Glomerular visceral epithelial cell (primary cell): ENCODE measurements at regions not wholly inside any gene's neighbourhood (a gene's known extent, or its start where the extent isn't known, plus 50 kb on each side); places are given as distances from the start of the nearest gene placed in this dataset.
"Not testable (repeated sequence)": the region's sequence is repeated elsewhere in the genome, so short reads cannot be mapped to it uniquely, and the experiment has no call there.

ENCODE experiments used
- DNase-seq: peaks from one replicate; pipeline ENCODE4 v3.0.0-alpha.2; 2016; ENCODE audit errors: extremely low spot score

DNA sequence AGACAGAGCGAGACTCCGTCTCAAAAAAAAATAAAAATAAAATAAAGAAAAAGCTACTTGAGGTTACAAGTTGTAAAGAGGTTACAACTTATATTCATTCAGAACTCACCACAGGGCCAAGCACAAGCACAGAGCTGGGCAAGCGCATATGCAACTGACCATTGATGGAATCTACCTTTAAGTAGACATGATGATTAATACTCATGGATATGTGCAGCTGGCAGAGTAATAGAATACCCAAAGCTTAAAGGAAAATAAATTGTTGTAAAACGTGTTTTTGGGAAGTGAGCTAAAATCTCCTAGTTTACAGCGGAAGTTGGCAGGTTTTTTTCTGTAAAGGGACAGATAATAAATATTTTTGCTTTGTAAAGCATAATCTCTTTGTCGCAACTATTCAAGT lies 111.6 kb downstream of the TMEM168 start:
- DNase-seq: no peak

DNA sequence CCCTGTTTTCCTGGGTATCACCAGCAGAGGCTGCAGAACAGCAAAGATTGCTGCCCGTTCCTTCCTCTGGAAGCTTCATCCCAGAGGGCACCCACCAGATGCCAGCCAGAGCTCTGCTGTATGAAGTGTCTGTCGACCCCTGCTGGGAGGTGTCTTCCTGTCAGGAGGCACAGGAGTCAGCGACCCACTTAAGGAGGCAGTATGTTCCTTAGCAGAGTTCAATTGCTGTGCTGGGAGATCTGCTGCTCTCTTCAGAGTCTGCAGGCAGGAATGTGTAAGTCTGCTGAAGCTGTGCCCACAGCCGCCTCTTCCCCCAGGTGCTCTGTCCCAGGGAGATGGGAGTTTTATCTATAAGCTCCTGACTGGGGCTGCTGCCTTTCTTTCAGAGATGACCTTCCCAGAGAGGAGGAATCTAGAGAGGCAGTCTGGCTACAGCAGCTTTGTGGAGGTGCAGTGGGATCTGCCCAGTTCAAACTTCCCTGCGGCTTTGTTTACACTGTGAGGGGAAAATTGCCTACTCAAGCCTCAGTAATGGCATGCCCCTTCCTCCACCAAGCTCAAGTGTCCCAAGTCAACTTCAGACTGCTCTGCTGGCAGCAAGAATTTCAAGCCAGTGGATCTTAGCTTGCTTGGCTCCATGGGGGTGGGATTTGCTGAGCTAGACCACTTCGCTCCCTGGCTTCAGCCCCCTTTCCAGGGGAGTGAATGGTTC lies 100.6 kb downstream of the TMEM168 start:
- not testable (repeated sequence) for DNase-seq

DNA sequence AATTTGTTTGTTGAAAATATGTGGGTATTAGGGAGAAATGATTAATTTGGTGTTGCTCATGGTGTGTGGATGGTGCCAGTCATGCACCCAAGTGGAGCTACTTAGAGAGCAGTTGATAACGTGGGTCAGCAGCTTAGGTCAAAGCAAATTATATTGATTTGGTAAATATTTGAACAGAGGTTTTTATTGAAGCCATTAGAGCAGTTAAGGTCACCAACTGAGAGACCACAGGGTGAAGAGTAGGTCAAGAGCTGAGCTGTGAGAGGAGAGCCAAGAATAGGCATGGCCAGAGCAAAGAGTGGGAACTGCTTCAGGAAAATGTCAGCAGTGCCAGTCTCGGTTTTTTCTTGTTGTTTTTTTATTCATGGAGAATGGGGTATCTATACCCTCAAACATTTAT lies 97.9 kb downstream of the TMEM168 start:
- DNase-seq: no peak

DNA sequence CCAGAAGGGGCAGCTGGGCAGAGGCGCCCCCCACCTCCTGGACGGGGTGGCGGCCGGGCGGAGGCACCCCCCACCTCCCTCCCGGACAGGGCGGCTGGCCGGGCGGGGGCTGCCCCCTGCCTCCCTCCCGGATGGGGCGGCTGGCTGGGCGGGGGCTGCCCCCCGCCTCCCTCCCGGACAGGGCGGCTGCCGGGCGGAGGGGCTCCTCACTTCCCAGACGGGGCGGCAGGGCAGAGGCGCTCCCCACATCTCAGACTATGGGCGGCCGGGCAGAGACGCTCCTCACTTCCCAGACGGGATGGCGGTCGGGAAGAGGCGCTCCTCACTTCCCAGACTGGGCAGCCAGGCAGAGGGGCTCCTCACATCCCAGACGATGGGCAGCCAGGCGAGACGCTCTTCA lies 93.0 kb downstream of the TMEM168 start:
- not testable (repeated sequence) for DNase-seq

DNA sequence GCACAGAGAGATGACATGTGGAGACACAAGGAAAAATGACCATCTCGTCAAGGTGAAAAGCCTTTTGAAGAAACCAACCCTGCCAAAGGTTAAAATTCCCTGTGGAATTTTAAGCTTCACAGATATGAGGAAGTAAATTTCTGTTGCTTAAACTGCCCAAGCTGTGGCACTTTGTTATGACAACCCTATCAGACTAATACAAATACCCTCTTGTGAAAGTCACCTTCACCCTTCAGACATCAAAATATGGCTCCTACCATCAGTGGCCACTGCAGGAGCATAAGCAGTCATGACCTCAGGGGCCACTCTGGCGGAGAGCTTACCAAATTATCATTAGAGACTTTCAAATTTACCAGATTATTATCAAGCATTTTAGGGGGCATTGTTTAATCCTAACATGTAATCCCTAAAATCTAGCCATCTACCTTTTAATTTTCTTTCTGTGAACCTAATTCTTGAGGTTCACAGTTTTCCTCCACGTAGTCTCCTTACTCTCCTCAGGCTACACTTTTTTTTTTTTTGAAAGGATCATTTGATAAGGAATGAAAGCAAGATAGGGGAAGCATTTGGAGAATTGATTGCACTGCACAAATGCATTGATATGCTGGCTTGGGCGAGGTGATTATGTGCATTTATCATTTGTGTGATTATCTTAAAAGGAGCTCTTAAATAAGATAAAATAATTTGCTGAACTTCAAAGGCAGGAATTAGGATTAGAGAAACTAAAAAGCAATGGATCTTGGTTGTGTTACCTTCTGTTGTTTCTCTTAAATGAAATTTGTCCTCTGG lies 90.3 kb downstream of the TMEM168 start:
- no peak for DNase-seq

DNA sequence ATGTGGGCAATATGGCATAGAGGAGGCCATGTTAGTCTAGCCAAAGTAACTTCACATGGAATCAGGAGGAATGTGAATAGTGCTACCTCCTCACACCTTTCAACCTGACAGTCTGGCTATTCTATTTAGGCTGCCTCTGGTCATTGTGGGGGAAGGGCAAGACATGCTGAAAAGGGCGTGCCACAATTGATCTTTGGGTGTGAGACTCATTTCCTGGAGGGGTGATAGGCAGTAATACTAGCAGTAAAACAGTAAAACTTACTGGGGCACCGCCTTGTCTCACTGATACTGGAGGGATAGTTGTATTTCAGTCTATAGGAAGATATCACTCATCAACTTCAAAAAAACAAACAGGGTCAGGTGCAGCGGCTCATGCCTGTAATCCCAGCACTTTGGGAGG lies 88.7 kb downstream of the TMEM168 start:
- DNase-seq: no peak

DNA sequence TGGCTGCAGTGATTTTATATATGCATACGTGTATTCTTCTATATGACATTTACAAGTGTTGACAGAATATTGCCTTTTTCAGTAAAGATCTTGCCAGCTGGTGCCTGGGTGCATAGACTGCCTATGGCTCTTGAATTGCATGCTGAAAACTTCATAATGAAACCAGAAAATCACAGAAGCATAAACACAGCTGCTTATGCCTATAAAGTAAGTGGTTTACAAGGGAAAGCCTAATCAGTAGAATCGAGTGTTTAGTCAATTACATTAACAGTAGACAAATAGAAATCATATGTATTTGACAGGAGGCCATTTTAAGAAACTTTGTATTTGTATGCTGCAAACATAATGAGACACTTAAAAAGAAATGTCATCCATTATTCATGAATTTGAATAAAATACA lies 82.5 kb downstream of the TMEM168 start:
- no peak for DNase-seq

DNA sequence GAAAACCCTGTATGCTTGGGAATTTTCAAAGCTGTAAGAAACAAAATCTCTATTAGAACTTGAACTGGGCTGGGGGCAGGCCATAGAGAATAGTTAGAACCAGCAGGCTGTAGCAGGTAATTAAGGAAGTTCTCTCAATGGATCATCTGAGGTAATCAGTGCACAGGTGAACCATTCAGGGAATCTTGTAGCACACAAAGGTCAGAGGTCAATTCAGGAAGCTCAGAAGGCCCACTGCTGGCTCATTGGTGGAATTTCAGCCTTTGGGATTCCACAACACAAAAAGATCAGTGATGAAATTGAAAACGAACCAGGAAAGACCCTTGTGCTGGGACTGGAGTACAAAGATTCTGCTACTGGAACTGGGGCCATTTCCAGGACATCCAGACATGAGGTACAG lies 82.0 kb downstream of the TMEM168 start:
- no peak for DNase-seq
